ENCODE measurements at regions not wholly inside any gene's neighbourhood (a gene's known extent, or its start where the extent isn't known, plus 50 kb on each side); places are given as distances from the start of the nearest gene placed in this dataset.

DNA sequence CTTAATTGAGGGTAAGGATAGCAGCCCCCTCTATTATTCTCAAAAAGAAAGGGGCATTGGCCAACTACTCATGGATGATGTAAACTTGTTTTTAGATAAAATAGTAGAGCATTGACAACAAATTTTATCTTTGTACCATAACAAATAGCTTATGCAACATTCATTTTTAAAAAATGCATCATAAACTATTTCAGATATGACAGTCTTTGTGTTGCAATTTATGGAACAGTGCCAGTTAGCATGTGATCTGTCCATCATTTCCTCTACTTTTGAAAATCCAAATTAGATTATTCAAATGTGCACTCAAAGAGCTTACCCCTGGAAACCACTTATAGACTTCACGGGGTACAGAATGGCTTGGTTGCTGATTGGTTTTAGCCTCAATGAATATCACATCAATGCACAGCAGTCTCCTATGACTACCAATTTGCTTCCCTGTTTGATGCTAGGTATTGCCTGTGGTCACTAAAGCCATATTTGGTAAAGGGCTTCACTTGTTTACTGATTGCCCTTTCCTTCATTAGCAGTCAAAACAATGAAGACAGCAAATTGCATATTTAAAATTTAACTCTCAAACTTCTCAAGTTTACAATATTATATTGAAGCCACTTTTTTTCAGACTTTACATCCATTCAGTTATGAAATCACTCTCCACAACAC is 274.9 kb upstream of the MGAT4C start:
- no peaks in the 10 kb centered on the region for H4K20me1 ChIP-seq (replicated peaks; ENCODE audit: control insufficient read depth, extremely low read depth, insufficient read depth, low read length)
- no peaks in the 10 kb centered on the region for H3K27me3 ChIP-seq (ENCODE audit: control insufficient read depth in 2 of 2, insufficient read depth in 2 of 2, low read length in 2 of 2)
- no peaks in the 10 kb centered on the region for H3K79me2 ChIP-seq (ENCODE audit: control insufficient read depth, insufficient read depth, low read length)
- H3K36me3 ChIP-seq (ENCODE audit: control insufficient read depth in 2 of 2, extremely low read depth in 1 of 2, insufficient read depth in 2 of 2, low read length in 2 of 2): no peaks in the 10 kb centered on the region
- FAIRE-seq (no peak), DNase-seq (ENCODE audit: low read depth, low spot score) (no peak)
- H2AFZ ChIP-seq (ENCODE audit: low read depth, low read length): no peak overlapping the region
- ChIA-PET POLR2A (no interaction called here), CTCF (no interaction called here)
- dilution Hi-C loops (cut with MboI; ENCODE audit: extremely low pct_ligation_motif_present, low sequenced_read_pairs): no loop called here
- no peak overlapping the region for H3K27ac ChIP-seq (ENCODE audit: insufficient read depth, low read depth, low read length)
- BruUV-seq (replicated peaks): no TSS peak
- H3K9me3 ChIP-seq (replicated peaks; ENCODE audit: control insufficient read depth, insufficient read depth, low read length): no peaks in the 10 kb centered on the region
- H3K9ac ChIP-seq (replicated peaks; ENCODE audit: extremely low read depth, insufficient read depth, low read length): no peak overlapping the region
- H3K4me2 ChIP-seq (ENCODE audit: insufficient read depth, low read length): no peak overlapping the region
- TF ChIP-seq JUN (IDR thresholded peaks at IDR 0.05; ENCODE audit: borderline replicate concordance, insufficient read depth, insufficient read length, low read depth) (no peak), MYC (IDR thresholded peaks at IDR 0.05; ENCODE audit: low read depth, low read length) (no peak), EZH2 (IDR thresholded peaks at IDR 0.05; ENCODE audit: borderline replicate concordance, low read depth, low read length, severe bottlenecking) (no peak), POLR2AphosphoS5 (IDR thresholded peaks at IDR 0.05; ENCODE audit: insufficient read depth, low read depth, low read length) (no peak), MAX (IDR thresholded peaks at IDR 0.05; ENCODE audit: insufficient read depth, insufficient read length) (no peak), POLR2A (IDR thresholded peaks at IDR 0.05; ENCODE audit: low read depth, low read length) (no peak), FOS (IDR thresholded peaks at IDR 0.05; ENCODE audit: borderline replicate concordance, insufficient read depth, low read length) (no peak), GATA2 (IDR thresholded peaks at IDR 0.05; ENCODE audit: insufficient read depth, insufficient read length, low read depth, low read length) (no peak)
- TF ChIP-seq, protein P1, sequence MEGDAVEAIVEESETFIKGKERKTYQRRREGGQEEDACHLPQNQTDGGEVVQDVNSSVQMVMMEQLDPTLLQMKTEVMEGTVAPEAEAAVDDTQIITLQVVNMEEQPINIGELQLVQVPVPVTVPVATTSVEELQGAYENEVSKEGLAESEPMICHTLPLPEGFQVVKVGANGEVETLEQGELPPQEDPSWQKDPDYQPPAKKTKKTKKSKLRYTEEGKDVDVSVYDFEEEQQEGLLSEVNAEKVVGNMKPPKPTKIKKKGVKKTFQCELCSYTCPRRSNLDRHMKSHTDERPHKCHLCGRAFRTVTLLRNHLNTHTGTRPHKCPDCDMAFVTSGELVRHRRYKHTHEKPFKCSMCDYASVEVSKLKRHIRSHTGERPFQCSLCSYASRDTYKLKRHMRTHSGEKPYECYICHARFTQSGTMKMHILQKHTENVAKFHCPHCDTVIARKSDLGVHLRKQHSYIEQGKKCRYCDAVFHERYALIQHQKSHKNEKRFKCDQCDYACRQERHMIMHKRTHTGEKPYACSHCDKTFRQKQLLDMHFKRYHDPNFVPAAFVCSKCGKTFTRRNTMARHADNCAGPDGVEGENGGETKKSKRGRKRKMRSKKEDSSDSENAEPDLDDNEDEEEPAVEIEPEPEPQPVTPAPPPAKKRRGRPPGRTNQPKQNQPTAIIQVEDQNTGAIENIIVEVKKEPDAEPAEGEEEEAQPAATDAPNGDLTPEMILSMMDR (IDR thresholded peaks at IDR 0.05; ENCODE audit: extremely low read depth in 1 of 2, insufficient read depth in 1 of 2, low read depth in 1 of 2, low read length in 2 of 2): no peak
- H3K9me1 ChIP-seq (replicated peaks; ENCODE audit: control insufficient read depth, extremely low read depth, insufficient read depth, low read length): no peaks in the 10 kb centered on the region
- intact Hi-C loops (cut with micrococcal nuclease): no loop called here
- no peak overlapping the region for H3K4me3 ChIP-seq (replicated peaks in 1 of 3; ENCODE audit: insufficient read depth in 1 of 3, low read depth in 1 of 3, low read length in 3 of 3)
- no peaks in the 10 kb centered on the region for H3K4me1 ChIP-seq (ENCODE audit: control insufficient read depth, extremely low read depth, insufficient read depth, low read length)

Measured in endothelial cell of umbilical vein (primary cell).